ENCODE measurements at regions not wholly inside any gene's neighbourhood (a gene's known extent, or its start where the extent isn't known, plus 50 kb on each side); places are given as distances from the start of the nearest gene placed in this dataset.

DNA sequence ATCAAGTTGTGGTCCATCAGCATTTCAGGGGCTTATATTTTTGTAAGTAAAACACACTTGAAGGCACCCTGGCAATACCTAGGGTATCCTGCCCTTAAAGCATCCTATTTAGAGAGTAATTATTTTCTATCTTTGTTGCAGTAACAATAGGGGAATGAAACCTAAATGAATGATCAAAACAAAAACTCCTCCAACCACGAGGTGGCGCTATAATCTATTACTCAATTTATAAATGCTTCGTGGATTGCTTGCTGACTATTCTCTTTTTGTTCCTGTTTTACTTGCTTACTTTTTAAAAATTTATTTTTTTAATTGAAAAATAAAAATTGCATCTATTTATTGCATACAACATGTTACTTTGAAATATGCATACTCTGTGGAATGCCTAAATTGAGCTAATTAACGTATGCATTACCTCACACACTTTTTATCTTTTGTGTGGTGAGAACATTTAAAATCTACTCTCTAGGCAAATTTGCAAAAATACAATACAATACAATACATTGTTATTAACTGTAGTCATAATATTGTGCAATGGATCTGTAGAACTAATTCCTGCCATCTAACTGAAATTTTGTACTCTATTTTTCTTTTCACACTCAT lies 147.7 kb upstream of the BMPER start:
- TF ChIP-seq, protein P1, sequence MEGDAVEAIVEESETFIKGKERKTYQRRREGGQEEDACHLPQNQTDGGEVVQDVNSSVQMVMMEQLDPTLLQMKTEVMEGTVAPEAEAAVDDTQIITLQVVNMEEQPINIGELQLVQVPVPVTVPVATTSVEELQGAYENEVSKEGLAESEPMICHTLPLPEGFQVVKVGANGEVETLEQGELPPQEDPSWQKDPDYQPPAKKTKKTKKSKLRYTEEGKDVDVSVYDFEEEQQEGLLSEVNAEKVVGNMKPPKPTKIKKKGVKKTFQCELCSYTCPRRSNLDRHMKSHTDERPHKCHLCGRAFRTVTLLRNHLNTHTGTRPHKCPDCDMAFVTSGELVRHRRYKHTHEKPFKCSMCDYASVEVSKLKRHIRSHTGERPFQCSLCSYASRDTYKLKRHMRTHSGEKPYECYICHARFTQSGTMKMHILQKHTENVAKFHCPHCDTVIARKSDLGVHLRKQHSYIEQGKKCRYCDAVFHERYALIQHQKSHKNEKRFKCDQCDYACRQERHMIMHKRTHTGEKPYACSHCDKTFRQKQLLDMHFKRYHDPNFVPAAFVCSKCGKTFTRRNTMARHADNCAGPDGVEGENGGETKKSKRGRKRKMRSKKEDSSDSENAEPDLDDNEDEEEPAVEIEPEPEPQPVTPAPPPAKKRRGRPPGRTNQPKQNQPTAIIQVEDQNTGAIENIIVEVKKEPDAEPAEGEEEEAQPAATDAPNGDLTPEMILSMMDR (IDR thresholded peaks at IDR 0.05), result peak; percentile 48 to 83 (median 71)
- no peak for TF ChIP-seq POLR2A (IDR thresholded peaks at IDR 0.05)

Measured in heart left ventricle (tissue), 13 donors.